H1 (cell line): ENCODE measurements at regions not wholly inside any gene's neighbourhood (a gene's known extent, or its start where the extent isn't known, plus 50 kb on each side); places are given as distances from the start of the nearest gene placed in this dataset.

ENCODE experiments used
- CEBPB ChIP-seq: IDR thresholded peaks from 2 replicates; pipeline ENCODE4 v1.6.1; 2012; ENCODE audit warnings: low read depth, low read length
- E2F6 ChIP-seq: IDR thresholded peaks from 2 replicates; pipeline ENCODE4 v1.6.1; 2012; ENCODE audit warnings: inconsistent platforms
- GTF2F1 ChIP-seq: IDR thresholded peaks from 2 replicates; pipeline ENCODE4 v1.6.1; 2012; ENCODE audit warnings: low read depth, low read length, improper control_type of control experiment, borderline replicate concordance
- KDM1A ChIP-seq: fragments of 200-600, 300-600 bp; sonication (generic); IDR thresholded peaks from 2 replicates; pipeline ENCODE4 v1.7.1; 2016; ENCODE audit warnings: mild to moderate bottlenecking, low read length, borderline replicate concordance
- RNF2 ChIP-seq: fragments of 200-900, 300-1000 bp; sonication (generic); IDR thresholded peaks from 2 replicates; pipeline ENCODE4 v1.7.1; 2016; ENCODE audit warnings: borderline replicate concordance, low read depth, mild to moderate bottlenecking, antibody characterized with exemption, low read length; ENCODE audit not compliant: poor library complexity, severe bottlenecking; ENCODE audit errors: missing control alignments
- SUZ12 ChIP-seq: fragments of 200-600 bp; sonication (generic); IDR thresholded peaks from 2 replicates; pipeline ENCODE4 v1.6.1; 2012; ENCODE audit warnings: mild to moderate bottlenecking, inconsistent platforms, low read length, moderate library complexity, mixed read lengths
- TAF7 ChIP-seq: optimal IDR thresholded peaks from 2 replicates; pipeline ENCODE3; 2011; ENCODE audit warnings: low read depth, mild to moderate bottlenecking, inconsistent platforms, low read length, moderate library complexity, borderline replicate concordance
- ZNF274 ChIP-seq: IDR thresholded peaks from 2 replicates; pipeline ENCODE4 v1.7.0; 2012; ENCODE audit warnings: low read length, borderline replicate concordance; ENCODE audit errors: extremely low read depth

- TF ChIP-seq GTF2F1 = no peak
- TF ChIP-seq E2F6 = no peak
- TF ChIP-seq KDM1A = no peak
- no peak for TF ChIP-seq RNF2
- TF ChIP-seq ZNF274 = no peak
- no peak for TF ChIP-seq SUZ12
- TF ChIP-seq TAF7 = no peak
- TF ChIP-seq CEBPB = no peak
These were observed 1364.6 kb upstream of the GJE1 start (continued) for GRCh38 chr6:140768133-140768532.
